ENCODE measurements at regions not wholly inside any gene's neighbourhood (a gene's known extent, or its start where the extent isn't known, plus 50 kb on each side); places are given as distances from the start of the nearest gene placed in this dataset.

- DNase-seq: no peak
Observed at GRCh38 chr3:66165660-66166059, 55.1 kb upstream of the SLC25A26 start.

DNA sequence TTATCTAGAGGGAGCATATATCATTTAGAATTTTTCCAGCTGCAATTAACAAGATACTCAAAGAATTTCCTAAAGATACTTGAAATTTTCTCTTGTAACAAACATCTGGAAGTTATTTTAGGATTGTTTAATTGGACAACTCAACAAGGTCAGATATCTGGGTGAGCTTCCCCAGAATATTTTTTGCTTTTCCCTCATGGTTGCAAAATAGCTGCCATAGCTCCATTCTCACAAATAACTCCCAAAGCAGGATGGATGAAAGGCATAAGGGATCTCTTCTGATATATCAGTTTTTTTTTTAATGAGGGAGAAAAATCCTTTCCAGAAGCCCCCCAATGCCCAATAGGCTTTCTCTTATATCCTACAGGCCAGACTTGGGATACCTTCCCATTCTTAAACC, 56.6 kb upstream of the SLC25A26 start:
- no peak for DNase-seq

DNA sequence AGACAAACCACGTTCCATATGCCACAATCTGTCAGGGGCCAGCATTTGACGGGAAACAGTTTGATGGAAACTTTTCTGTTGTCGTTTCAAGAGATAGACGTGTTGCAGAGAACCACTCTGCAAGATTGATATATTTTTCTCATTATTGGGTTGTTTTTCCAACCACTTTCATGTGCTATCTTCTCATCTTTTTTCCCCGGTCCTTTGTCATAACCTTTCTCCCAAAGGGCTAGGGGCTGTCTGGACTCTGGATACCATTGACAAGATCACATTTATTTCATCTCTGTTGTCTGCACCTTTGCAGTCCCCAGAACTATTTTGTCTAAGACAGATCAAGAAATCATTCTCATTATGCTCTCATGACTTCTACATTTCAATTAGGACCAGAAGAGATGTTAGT, 57.6 kb upstream of the SLC25A26 start:
- no peak for DNase-seq

DNA sequence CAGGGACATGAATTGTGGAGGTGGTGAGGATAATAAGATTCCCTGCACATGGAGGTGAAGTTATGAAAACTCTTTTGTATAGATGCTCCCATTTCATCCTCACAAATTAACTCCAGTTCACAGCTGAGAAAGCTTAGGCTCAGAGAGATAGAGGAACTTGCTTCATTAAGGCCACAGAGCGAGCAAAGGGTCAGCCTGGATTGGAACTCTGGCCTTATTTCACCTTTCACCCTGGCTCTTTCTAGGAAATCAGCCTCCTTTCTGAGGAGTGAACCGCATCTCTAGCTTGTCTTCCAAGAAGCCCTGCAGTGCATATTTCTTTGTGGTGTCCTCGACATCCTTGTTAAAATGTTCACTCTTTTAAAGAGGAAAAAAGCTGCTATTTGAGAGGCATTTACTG, 58.0 kb upstream of the SLC25A26 start:
- DNase-seq: no peak

DNA sequence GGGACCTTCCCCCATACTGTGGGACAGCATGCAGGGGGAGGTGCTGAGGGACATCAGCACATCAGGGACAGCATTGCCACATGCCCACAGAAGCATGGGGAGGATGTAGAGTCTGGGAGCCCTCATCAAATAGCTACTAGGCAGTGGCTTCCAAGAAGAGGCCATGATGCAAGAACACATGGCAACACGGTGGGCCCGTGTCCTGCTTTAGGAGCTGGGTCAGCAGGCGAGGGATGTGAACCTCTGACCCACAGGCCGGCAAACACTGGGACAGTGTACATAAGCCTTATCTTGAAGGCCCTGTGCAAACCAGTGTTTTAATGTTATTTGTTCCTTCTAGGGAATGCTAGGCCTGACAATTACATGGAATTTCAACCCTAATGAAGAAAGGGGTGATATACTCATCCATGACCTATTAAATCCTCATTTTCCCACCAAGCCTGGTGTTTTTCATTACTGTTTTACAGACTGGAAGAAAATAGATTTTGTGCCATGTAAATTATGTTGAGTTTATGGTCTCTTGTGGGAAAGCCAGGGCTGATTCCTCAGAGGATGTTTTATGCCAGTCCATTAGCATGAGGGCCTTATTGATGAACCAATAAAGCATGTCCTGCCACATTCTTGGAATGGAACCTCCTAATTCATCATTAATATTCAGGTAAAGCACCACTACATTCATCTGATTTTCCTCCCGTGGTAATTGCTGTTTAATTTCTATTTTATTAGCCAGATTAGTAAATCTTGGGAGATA, 61.7 kb upstream of the SLC25A26 start:
- DNase-seq: no peak

DNA sequence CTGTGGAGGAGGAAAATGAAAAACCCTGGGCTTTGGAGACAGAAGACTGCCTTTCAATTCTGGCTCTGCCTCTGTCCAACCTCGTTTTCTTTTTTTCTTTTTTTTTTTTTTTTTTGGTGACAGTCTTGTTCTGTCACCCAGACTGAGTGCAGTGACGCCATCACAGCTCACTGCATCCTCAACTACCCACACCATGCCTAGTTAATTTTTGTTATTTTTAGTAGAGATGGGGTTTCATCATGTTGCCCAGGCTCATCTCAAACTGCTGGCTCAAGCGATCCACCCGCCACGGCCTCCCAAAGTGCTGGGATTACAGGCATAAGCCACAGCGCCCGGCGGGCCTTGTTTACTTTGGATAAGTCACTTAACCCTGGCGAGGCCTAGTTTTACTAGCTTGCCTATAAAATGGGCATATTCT, 66.3 kb upstream of the SLC25A26 start:
- DNase-seq: peak; percentile 15

DNA sequence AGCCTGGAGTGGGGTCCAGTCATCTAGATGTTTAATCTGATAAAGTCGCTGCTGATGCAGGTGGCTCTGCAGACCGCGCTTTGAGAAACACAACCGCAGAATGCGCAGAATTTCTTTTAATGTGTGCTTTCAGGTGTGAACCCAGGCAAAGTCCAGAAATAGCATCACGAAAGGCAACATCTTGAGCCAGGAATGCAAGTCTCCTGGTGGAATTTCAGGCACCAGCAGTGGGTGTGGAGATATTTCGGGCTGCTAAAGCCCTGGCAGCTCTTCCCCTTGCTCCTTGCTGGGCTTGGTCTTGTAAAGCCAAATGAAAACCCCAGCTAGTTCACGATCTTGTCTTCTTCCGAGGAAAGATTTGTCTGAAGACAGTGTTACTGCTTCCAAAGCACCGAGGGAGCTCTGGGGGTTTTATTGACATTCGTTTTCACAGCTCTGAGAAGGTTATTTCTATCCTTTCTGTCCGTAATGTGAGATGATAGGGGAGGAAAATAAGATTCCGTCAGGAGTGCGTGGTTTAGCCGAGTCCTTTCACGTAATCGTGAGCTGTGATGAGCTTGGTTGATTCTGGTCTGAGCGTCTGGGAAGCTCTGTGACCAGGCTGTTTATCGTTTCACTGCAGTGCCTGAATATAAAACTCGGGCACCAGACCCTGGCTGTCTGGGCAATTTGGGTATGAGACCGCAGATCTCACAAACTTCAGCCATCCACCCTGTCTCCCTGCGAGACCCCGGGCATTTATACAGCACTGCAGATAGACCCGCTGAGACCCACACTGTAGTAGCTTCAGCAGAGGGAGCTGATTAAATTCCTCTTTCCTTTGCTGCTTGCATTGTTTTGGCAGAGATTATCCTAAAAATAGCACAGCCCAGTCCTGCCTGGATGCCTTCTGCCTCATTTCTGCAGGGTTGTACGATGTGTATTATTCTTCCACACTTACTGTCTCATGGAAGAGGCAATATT, 67.0 kb upstream of the SLC25A26 start:
- peak; percentile 56 for DNase-seq

DNA sequence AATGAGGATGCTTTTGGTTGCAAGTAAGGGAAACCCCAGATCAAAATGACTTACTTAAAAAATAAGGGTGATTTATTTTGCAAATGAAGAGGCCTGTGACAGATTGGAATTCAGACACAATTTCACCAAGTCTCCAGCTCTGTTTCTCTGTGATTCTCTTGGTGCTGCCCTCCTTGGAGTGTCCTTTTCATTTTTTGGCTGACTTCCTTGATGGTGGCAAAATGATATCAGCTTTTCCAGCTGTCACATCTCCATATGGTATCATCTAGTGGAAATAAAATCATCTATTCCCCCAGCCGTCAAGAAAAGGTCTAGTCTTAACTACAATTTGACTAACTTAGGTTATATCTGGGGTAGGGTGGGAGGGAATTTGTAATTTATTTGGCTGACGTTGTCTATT, 68.5 kb upstream of the SLC25A26 start:
- no peak for DNase-seq

GRCh38 chr3:66150977-66151376, 69.8 kb upstream of the SLC25A26 start:
- no peak for DNase-seq

DNA sequence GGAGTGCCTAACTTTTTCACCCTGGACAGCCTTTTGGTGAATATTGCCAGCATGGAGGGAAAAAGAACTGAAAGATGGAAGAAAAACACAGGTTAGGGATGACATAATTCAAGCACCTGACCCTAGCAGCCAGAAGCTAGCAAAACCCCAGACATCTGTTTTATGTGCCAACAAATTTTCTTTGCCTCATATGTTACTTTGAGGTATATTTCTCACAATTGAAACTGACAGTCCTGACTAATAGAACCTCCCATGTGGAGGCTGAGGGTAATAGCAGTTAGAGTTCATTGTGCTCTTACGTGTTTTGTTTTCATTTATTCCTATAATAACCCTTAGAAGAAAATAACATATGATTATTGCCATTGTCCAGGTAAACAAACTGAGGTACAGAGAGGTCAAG, 71.5 kb upstream of the SLC25A26 start:
- no peak for DNase-seq

GRCh38 chr3:66145408-66145733, 75.4 kb upstream of the SLC25A26 start:
- no peak for DNase-seq

GRCh38 chr3:66144568-66145407, 76.0 kb upstream of the SLC25A26 start:
- no peak for DNase-seq

DNA sequence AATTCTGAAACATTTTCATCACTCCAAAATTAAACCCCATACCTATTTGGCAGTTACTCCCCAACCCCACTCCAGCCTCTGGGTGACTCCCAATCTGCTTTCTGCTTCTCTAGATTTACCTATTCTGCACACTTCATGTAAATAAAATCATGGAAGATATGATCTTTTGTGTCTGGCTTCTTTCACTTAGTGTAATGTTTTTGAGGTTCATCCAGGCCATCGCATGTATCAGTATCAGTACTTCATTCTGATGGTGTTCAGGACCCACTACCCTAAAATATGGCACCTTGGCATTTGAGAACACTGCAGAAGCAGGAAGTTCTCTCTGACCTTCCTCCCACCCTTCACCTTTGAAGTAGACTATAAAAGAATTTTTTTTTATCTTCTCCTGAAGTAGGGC, 78.7 kb upstream of the SLC25A26 start:
- DNase-seq: no peak

DNA sequence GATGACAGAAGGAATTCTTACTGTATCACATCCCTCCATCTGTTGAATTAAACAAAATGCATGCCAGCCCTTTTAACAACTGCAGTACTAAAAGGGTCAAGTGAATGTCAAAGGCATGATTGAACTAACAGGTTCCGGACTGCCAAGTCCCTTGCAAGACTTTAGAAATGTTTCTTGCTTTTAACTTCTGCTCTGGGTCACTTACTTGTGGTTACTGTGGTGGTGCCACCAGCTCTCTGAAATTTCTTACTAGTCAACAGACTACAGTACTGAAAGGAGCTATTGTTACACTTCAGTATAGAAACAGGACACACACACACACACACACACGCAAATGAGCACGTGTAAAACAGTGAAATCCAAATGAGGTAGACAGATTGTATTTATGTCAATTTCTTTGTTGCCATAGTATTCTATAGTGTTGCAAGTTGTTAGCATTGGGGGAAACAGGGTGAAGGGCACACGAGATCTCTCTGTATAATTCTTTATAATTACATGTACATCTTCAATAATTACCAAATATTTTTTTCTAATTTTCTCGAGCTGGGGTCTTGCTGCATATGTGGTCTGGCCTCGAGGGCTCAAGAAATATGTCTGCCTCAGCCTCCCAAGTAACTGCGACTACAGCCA, 79.9 kb upstream of the SLC25A26 start:
- peak; percentile 53 for DNase-seq

DNA sequence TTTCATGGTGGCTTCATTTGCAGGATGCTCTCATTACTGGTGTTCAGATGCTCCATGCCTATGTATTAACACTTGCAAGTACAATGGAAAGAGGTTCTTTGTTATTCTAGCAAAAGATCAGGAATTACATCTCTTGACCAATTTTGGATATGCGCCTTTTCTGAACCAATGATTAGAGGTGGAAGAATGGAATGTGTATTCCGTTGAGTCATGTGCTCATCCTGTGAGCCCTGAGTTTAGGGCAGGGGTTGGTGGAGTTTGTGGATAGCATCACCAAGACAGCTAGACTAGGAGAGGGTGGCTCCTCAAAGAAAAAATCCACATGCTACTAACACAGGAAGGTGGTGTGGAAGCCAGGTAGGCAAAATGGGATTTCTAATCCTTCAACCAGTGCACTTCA, 80.7 kb upstream of the SLC25A26 start:
- no peak for DNase-seq

DNA sequence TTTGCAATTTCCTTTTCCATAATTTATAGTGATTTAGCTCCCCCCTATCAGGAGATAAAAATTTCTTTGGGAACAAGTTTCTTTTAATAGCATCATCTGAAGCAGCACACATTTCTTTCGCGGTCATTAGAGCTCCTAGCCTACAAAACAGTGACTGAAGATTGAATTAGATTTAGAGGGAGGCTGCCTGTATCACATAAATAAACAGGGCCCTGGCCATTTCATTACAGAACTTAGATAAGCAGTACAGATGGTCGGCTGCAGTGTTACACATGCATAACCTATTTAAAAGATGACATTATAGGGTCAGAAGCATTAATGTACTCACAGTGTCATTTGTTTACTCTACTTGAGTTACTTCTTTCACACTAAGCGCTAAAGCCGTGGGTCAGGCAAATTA, 81.4 kb upstream of the SLC25A26 start:
- no peak for DNase-seq

DNA sequence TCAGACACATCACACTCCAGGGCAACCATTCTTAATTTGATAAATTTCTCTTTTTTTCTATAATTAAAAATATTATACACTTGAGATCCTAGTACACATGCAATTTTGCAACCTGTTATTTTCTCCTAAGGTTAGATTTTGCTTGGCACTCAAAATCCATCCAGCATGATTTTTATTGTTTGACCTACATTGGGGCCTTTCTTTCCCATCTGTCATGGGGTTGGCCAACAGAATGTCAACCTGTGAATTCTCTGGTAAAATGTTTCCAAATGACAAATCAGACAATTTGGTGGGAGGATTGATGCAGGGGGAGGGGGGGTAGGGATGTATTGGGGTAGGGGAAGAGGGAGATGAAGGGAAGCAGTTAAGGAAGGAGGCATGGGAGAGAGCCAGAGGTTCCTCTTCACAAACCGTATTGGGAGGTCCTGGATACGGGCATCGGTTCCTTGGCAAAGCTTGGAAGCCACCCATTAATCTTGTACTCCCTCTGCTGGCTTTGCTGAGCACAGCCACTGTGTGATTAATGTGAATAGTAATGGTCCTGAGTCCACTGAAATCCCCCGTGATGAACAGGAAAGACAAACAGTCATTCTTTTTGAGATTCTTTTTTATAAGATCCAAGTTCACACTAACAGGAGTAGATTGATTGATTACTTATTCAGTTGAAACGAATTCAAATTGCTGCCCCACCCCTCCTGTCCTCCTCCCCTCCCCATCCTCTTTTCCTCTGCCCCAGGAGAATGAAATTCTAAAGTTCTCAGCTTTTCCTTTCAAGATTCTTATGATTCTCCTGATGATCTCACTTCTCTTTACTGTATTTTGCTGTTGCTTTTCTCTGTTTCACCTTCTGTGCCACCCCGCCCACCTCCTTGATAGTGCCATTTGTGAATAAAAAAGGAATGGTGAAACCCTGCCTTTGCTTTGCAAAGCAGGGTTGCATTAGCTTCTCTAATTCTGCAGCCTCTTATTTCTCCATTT, 82.2 kb upstream of the SLC25A26 start:
- peak; percentile 75 for DNase-seq

DNA sequence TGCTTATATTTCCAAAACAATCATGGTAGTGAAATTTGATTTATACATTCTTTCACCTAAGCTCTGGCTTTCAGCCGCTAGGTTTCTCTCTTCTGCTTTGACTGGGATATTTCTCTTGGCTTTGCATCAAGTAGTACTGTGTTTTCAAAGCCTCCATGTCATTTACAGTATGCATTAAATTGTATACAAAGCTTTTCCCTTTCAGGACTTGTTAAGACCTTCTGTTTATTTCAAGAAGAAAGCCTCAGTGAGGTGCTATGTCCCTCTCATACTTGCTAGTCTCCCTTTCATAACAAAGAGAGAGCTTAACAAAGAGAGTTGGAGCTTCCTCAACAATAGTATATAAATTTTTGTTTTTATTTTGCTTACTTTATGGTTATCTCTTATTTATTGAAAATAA, 84.2 kb upstream of the SLC25A26 start:
- peak; percentile 26 for DNase-seq

GRCh38 chr3:66133853-66134445, 86.9 kb upstream of the SLC25A26 start:
- DNase-seq: no peak

DNA sequence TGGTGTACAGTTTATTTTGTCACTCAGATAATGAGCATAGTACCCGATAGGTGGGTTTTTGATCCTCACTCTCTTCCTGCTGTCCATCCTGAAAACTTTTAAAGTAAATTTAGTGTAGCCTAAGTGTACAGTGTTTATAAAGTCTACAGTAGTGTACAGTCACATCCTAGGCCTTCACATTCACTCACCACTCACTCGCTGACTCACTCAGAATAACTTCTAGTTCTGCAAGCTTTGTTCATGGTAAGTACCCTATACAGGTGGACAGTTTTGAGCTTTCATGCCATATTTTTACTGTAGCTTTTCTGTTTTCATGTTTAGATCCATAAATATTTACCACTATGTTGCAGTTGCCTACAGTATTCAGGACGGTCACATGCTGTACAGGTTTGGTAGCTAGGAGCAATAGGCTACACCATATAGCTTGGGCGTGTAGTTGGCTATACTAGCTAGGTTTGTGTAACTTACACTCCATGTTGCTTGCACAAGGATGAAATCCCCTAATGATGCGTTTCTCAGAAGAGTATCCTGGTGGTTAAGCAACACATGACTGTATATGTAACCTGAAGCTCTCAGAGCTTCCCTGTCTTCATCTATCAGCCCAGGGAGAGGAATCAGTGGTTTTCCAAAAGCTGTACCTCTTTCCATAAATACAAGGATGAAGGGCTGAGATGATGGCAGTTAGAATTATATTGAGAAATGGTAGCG, 87.6 kb upstream of the SLC25A26 start:
- DNase-seq: no peak
